ENCODE measurements at regions not wholly inside any gene's neighbourhood (a gene's known extent, or its start where the extent isn't known, plus 50 kb on each side); places are given as distances from the start of the nearest gene placed in this dataset.

GRCh38 chr2:187971893-187972292, 319.8 kb upstream of the GULP1 start:
- WGBS, result 49% methylated on average over 1 of the region's 1 CpG
- no peaks in the 10 kb centered on the region for H3K27me3 ChIP-seq (ENCODE audit: control insufficient read depth in 4 of 4, insufficient read depth in 4 of 4, low read length in 3 of 4)
- no peak overlapping the region for H3K4me3 ChIP-seq (ENCODE audit: low read depth in 1 of 3, low read length in 3 of 3)
- H3K9ac ChIP-seq (ENCODE audit: low read depth in 1 of 2, low read length in 2 of 2), result no peak overlapping the region
- no peaks in the 10 kb centered on the region for H3K4me1 ChIP-seq (ENCODE audit: control insufficient read depth in 4 of 4, insufficient read depth in 4 of 4, low read length in 3 of 4)
- H3K27ac ChIP-seq (ENCODE audit: low read depth in 1 of 2, low read length in 2 of 2), result no peak overlapping the region
- no peak for DNase-seq (ENCODE audit: low spot score)
- TF ChIP-seq NR2F2 (IDR thresholded peaks at IDR 0.05) (no peak), GABPA (IDR thresholded peaks at IDR 0.05 in 1 of 2, conservative IDR thresholded peaks at IDR 0.05 in 1 of 2) (no peak), ZBTB33 (IDR thresholded peaks at IDR 0.05) (no peak), TAF1 (conservative IDR thresholded peaks at IDR 0.05) (no peak), ATF3 (IDR thresholded peaks at IDR 0.05) (no peak), REST (IDR thresholded peaks at IDR 0.05) (no peak), RXRA (IDR thresholded peaks at IDR 0.05) (no peak), RAD21 (IDR thresholded peaks at IDR 0.05) (no peak)
- H3K9me3 ChIP-seq (ENCODE audit: control insufficient read depth in 4 of 4, low read length in 3 of 4), result no peaks in the 10 kb centered on the region
- H3K36me3 ChIP-seq (ENCODE audit: control insufficient read depth in 4 of 4, insufficient read depth in 3 of 4, low read depth in 1 of 4, low read length in 3 of 4), result no peaks in the 10 kb centered on the region

GRCh38 chr2:187976259-187976985, 315.3 kb upstream of the GULP1 start:
- TF ChIP-seq JUND (IDR thresholded peaks at IDR 0.05) (no peak), MAX (IDR thresholded peaks at IDR 0.05) (no peak), REST (IDR thresholded peaks at IDR 0.05) (no peak), FOXA2 (IDR thresholded peaks at IDR 0.05) (no peak), CTCF (IDR thresholded peaks at IDR 0.05; ENCODE audit: low read depth, low read length, missing input control) (no peak), FOXA1 (IDR thresholded peaks at IDR 0.05) (no peak), NR2F2 (IDR thresholded peaks at IDR 0.05) (no peak), ZBTB33 (IDR thresholded peaks at IDR 0.05) (no peak), HNF4G (IDR thresholded peaks at IDR 0.05) (no peak), RAD21 (IDR thresholded peaks at IDR 0.05) (no peak), RXRA (IDR thresholded peaks at IDR 0.05) (no peak), YY1 (IDR thresholded peaks at IDR 0.05) (no peak), TAF1 (conservative IDR thresholded peaks at IDR 0.05) (no peak), EGR1 (IDR thresholded peaks at IDR 0.05; ENCODE audit: low read depth in 2 of 2) (no peak), SP1 (IDR thresholded peaks at IDR 0.05) (no peak), ATF3 (IDR thresholded peaks at IDR 0.05) (no peak)
- H3K4me1 ChIP-seq (ENCODE audit: control insufficient read depth in 4 of 4, insufficient read depth in 4 of 4, low read length in 3 of 4), result no peaks in the 10 kb centered on the region
- no peak overlapping the region for H3K27ac ChIP-seq (ENCODE audit: low read depth in 1 of 2, low read length in 2 of 2)
- no peak overlapping the region for H3K4me3 ChIP-seq (ENCODE audit: low read depth in 1 of 3, low read length in 3 of 3)
- no peaks in the 10 kb centered on the region for H3K27me3 ChIP-seq (ENCODE audit: control insufficient read depth in 4 of 4, insufficient read depth in 4 of 4, low read length in 3 of 4)
- H3K36me3 ChIP-seq (ENCODE audit: control insufficient read depth in 4 of 4, insufficient read depth in 3 of 4, low read depth in 1 of 4, low read length in 3 of 4), result no peaks in the 10 kb centered on the region
- no peaks in the 10 kb centered on the region for H3K9me3 ChIP-seq (ENCODE audit: control insufficient read depth in 4 of 4, low read length in 3 of 4)
- no peak overlapping the region for H3K9ac ChIP-seq (ENCODE audit: low read depth in 1 of 2, low read length in 2 of 2)
- DNase-seq (ENCODE audit: low spot score), result no peak
- 81% methylated on average over 2 of the region's 2 CpGs for WGBS

All from liver (tissue), 8 donors.